H1 (cell line): ENCODE measurements at regions not wholly inside any gene's neighbourhood (a gene's known extent, or its start where the extent isn't known, plus 50 kb on each side); places are given as distances from the start of the nearest gene placed in this dataset.

ENCODE experiments used
- CTCF ChIA-PET: fragments of 300-600 bp; sonication (Branson Sonifier 250); formaldehyde crosslinking; loops from one replicate; lab custom pipeline; 2021; ENCODE audit not compliant: partially characterized antibody; lab: Charles Lee
- POLR2A ChIA-PET: fragments of 300-600 bp; sonication (Branson Sonifier 250); formaldehyde crosslinking; loops from one replicate; lab custom pipeline; 2021; ENCODE audit warnings: inconsistent platforms; ENCODE audit not compliant: partially characterized antibody; lab: Charles Lee
- DNase-seq, 2 experiments: peaks; one replicate each; pipeline versions ENCODE4 v3.0.0 to v3.0.0-alpha.2; 2010 to 2022; ENCODE audit warnings: low spot score in 2 of 2, low read depth in 1 of 2, mixed read lengths in 1 of 2
- FAIRE-seq: peaks from 2 replicates; lab custom pipeline; 2011; peaks lifted over from hg19 to GRCh38; lab: Jason Lieb, UNC
- H2AFZ ChIP-seq: 2 replicates; pipeline ENCODE4 v1.8.1; 2012; ENCODE audit warnings: low read length, inconsistent platforms
- H2AK5ac ChIP-seq: 2 replicates; pipeline ENCODE4 v1.6.1; 2013; ENCODE audit warnings: low read depth, low read length
- H2BK120ac ChIP-seq: replicated peaks from 2 replicates; pipeline ENCODE3; 2013; ENCODE audit warnings: low read depth, low read length, inconsistent platforms
- H2BK12ac ChIP-seq: 2 replicates; pipeline ENCODE4 v1.6.1; 2013; ENCODE audit warnings: low read depth, low read length
- H2BK15ac ChIP-seq: 2 replicates; pipeline ENCODE4 v1.6.1; 2013; ENCODE audit warnings: low read length
- H2BK20ac ChIP-seq: 2 replicates; pipeline ENCODE4 v1.6.1; 2013; ENCODE audit warnings: low read length
- H2BK5ac ChIP-seq: 2 replicates; pipeline ENCODE4 v1.6.1; 2013; ENCODE audit warnings: low read depth, low read length
- H3K14ac ChIP-seq: 2 replicates; pipeline ENCODE4 v1.6.1; 2013; ENCODE audit warnings: inconsistent platforms; ENCODE audit not compliant: insufficient read length
- H3K18ac ChIP-seq: 2 replicates; pipeline ENCODE4 v1.6.1; 2013; ENCODE audit warnings: low read length; ENCODE audit errors: extremely low read depth
- H3K23ac ChIP-seq: 2 replicates; pipeline ENCODE4 v1.6.1; 2013; ENCODE audit warnings: inconsistent platforms; ENCODE audit not compliant: insufficient read length
- H3K23me2 ChIP-seq: 2 replicates; pipeline ENCODE4 v1.6.1; 2013; ENCODE audit warnings: low read depth, low read length
- H3K27ac ChIP-seq: 2 replicates; pipeline ENCODE4 v1.6.1; 2011; ENCODE audit warnings: low read depth, low read length, inconsistent platforms
- H3K27me3 ChIP-seq, 4 experiments: replicated peaks in 1 of 4; 1 replicate in 1 of 4; 2 replicates in 3 of 4; pipeline versions ENCODE4 v1.6.1 to v1.8.1; 2011 to 2013; ENCODE audit warnings: low read length in 3 of 4, mild to moderate bottlenecking in 3 of 4, inconsistent platforms in 2 of 4, mixed read lengths in 2 of 4, moderate library complexity in 1 of 4; ENCODE audit not compliant: control insufficient read depth in 3 of 4, insufficient read depth in 3 of 4; ENCODE audit errors: extremely low read depth in 1 of 4
- H3K36me3 ChIP-seq, 4 experiments: 2 replicates each; pipeline versions ENCODE4 v1.6.1 to v1.8.1; 2011 to 2013; ENCODE audit warnings: mild to moderate bottlenecking in 4 of 4, low read length in 3 of 4, moderate library complexity in 2 of 4, control low read depth in 1 of 4, inconsistent platforms in 1 of 4; ENCODE audit not compliant: insufficient read depth in 4 of 4, control insufficient read depth in 2 of 4
- H3K4ac ChIP-seq: replicated peaks from 2 replicates; pipeline ENCODE3; 2013; ENCODE audit warnings: low read length, low read depth, mixed read lengths, inconsistent platforms; ENCODE audit not compliant: insufficient read length
- H3K4me1 ChIP-seq, 4 experiments: replicated peaks in 1 of 4; 1 replicate in 1 of 4; 2 replicates in 3 of 4; pipeline versions ENCODE4 v1.6.1 to v1.8.1; 2011 to 2013; ENCODE audit warnings: low read length in 3 of 4, inconsistent platforms in 2 of 4, mixed read lengths in 1 of 4; ENCODE audit not compliant: insufficient read depth in 4 of 4, control insufficient read depth in 3 of 4
- H3K4me2 ChIP-seq, 2 experiments: 2 replicates each; pipeline versions ENCODE4 v1.6.1 to v1.8.1; 2011 to 2013; ENCODE audit warnings: low read depth in 2 of 2, low read length in 2 of 2, control low read depth in 1 of 2, inconsistent platforms in 1 of 2, mild to moderate bottlenecking in 1 of 2; ENCODE audit not compliant: insufficient read depth in 1 of 2
- H3K4me3 ChIP-seq, 4 experiments: fragments of 200-600, 300-600 bp in 1 of 4; sonication (generic), shearing (Covaris generic), sonication (Bioruptor Twin) in 1 of 4; 2 replicates each; pipeline versions ENCODE4 v1.5.1 to v1.8.1; 2011 to 2016; ENCODE audit warnings: low read length in 4 of 4, low read depth in 3 of 4, control low read depth in 2 of 4, inconsistent platforms in 2 of 4, mild to moderate bottlenecking in 2 of 4, mixed read lengths in 1 of 4, moderate library complexity in 1 of 4; ENCODE audit not compliant: insufficient read depth in 2 of 4; ENCODE audit errors: extremely low read depth in 1 of 4
- H3K56ac ChIP-seq: replicated peaks from 2 replicates; pipeline ENCODE3; 2013; ENCODE audit warnings: low read depth, mild to moderate bottlenecking, mixed read lengths, low read length, inconsistent platforms; ENCODE audit not compliant: insufficient read length
- H3K79me1 ChIP-seq: 2 replicates; pipeline ENCODE4 v1.6.1; 2013; ENCODE audit warnings: low read depth, low read length, control low read depth
- H3K79me2 ChIP-seq, 2 experiments: 2 replicates each; pipeline versions ENCODE4 v1.6.1 to v1.8.1; 2012 to 2013; ENCODE audit warnings: low read length in 2 of 2, mild to moderate bottlenecking in 2 of 2, inconsistent platforms in 1 of 2; ENCODE audit not compliant: insufficient read depth in 2 of 2, control insufficient read depth in 1 of 2
- H3K9ac ChIP-seq, 4 experiments: replicated peaks in 1 of 4; 1 replicate in 1 of 4; 2 replicates in 3 of 4; pipeline versions ENCODE4 v1.6.1 to v1.8.1; 2011 to 2013; ENCODE audit warnings: low read depth in 3 of 4, low read length in 3 of 4, control low read depth in 2 of 4, mild to moderate bottlenecking in 2 of 4, moderate library complexity in 2 of 4, inconsistent platforms in 1 of 4; ENCODE audit errors: extremely low read depth in 1 of 4
- H3K9me3 ChIP-seq, 2 experiments: 2 replicates each; pipeline versions ENCODE4 v1.6.1 to v1.8.1; 2012 to 2013; ENCODE audit warnings: mild to moderate bottlenecking in 2 of 2, moderate library complexity in 2 of 2, control low read depth in 1 of 2, inconsistent platforms in 1 of 2, low read depth in 1 of 2, low read length in 1 of 2, mixed read lengths in 1 of 2; ENCODE audit not compliant: insufficient read depth in 2 of 2
- H4K20me1 ChIP-seq, 2 experiments: replicated peaks in 1 of 2; 2 replicates each; pipeline versions ENCODE3 to v1.8.1; 2011 to 2013; ENCODE audit warnings: inconsistent platforms in 2 of 2, low read length in 2 of 2, mild to moderate bottlenecking in 1 of 2; ENCODE audit not compliant: insufficient read depth in 2 of 2, control insufficient read depth in 1 of 2
- H4K5ac ChIP-seq: 2 replicates; pipeline ENCODE4 v1.6.1; 2013; ENCODE audit warnings: low read length, low read depth, mixed read lengths, inconsistent platforms; ENCODE audit not compliant: insufficient read length
- H4K8ac ChIP-seq: 2 replicates; pipeline ENCODE4 v1.8.0; 2013; ENCODE audit warnings: mild to moderate bottlenecking, moderate library complexity, low read length, inconsistent platforms; ENCODE audit not compliant: insufficient read depth; ENCODE audit errors: extremely low read depth
- H4K91ac ChIP-seq: replicated peaks from 2 replicates; pipeline ENCODE3; 2013; ENCODE audit warnings: low read length, mixed read lengths, inconsistent platforms; ENCODE audit not compliant: insufficient read length
- JUND ChIP-seq: IDR thresholded peaks from 2 replicates; pipeline ENCODE4 v1.6.1; 2011; ENCODE audit warnings: mild to moderate bottlenecking, improper control_type of control experiment, low read length
- POLR2A ChIP-seq, 2 experiments: IDR thresholded peaks; 1 replicate in 1 of 2; 2 replicates in 1 of 2; pipeline ENCODE4 v1.6.1; 2011; ENCODE audit warnings: low read depth in 2 of 2, low read length in 2 of 2, mild to moderate bottlenecking in 2 of 2; ENCODE audit errors: control extremely low read depth in 1 of 2
- SAP30 ChIP-seq: fragments of 300-600 bp; sonication (generic); IDR thresholded peaks from 2 replicates; pipeline ENCODE4 v1.7.1; 2012; ENCODE audit warnings: low read length, moderate library complexity, mild to moderate bottlenecking, inconsistent platforms; ENCODE audit not compliant: insufficient read depth, insufficient replicate concordance
- YY1 ChIP-seq: IDR thresholded peaks from 2 replicates; pipeline ENCODE4 v1.6.1; 2011; ENCODE audit warnings: low read depth, mild to moderate bottlenecking, low read length
- WGBS, 2 experiments: shearing (Covaris generic) in 1 of 2; methylation state at CpG; one replicate each; pipeline versions ENCODE4 v1.1.6 to v1.1.7; 2013 to 2015; ENCODE audit warnings: low lambda C conversion rate in 2 of 2, mixed read lengths in 2 of 2, inconsistent platforms in 1 of 2, low coverage in 1 of 2, missing lambda C conversion rate in 1 of 2; ENCODE audit not compliant: insufficient replicate concordance in 2 of 2, insufficient coverage in 1 of 2, insufficient read length in 1 of 2; ENCODE audit errors: extremely low coverage in 1 of 2, missing lambda C conversion rate in 1 of 2; 5-methylcytosine and 5-hydroxymethylcytosine counted together
- TF ChIP-seq, protein P1 (sequence below): IDR thresholded peaks from 2 replicates; pipeline ENCODE4 v1.6.1; 2011; ENCODE audit warnings: low read depth, mild to moderate bottlenecking, low read length; ENCODE audit not compliant: insufficient read depth

- Histone ChIP-seq H2BK15ac (no peak overlapping the region), H4K5ac (no peak overlapping the region), H3K56ac (no peak overlapping the region), H3K79me2 (no peaks in the 10 kb centered on the region), H3K23me2 (no peaks in the 10 kb centered on the region), H3K18ac (no peak overlapping the region), H3K4ac (no peak overlapping the region), H2BK12ac (no peak overlapping the region), H3K79me1 (no peaks in the 10 kb centered on the region), H3K4me2 (no peak overlapping the region), H4K20me1 (no peaks in the 10 kb centered on the region), H2BK5ac (no peak overlapping the region), H2AFZ (no peak overlapping the region), H4K91ac (no peak overlapping the region), H3K9ac (no peak overlapping the region), H2BK20ac (no peak overlapping the region), H3K23ac (no peak overlapping the region), H3K36me3 (0 out of 8 replicates have a peak, but pooled peaks cover 0 to 3% (median 0%) of the 10 kb centered on the region in 4 experiments), H3K14ac (no peak overlapping the region), H3K27me3 (no peaks in the 10 kb centered on the region), H4K8ac (no peak overlapping the region), H3K4me3 (no peak overlapping the region), H3K4me1 (peaks cover 0 to 12% (median 6%) of the 10 kb centered on the region in 4 experiments; a peak in 5 of 7 replicates), H2BK120ac (no peak overlapping the region), H3K9me3 (no peaks in the 10 kb centered on the region), H2AK5ac (no peak overlapping the region), H3K27ac (no peak overlapping the region)
- POLR2A ChIA-PET = no interaction called here
- 97% methylated on average over 4 of the region's 4 CpGs; no CpG with 5 or more reads in 1 of the 2 experiments for WGBS, 2 experiments
- FAIRE-seq = no peak
- CTCF ChIA-PET = interaction anchor here (0.6 to 1.4 kb wide), 5 partner anchors 11 to 1025 kb away, joined by 3 to 4 read pairs (median 3); no protein-coding TSS in a partner anchor
- no peak for DNase-seq
- no peak for TF ChIP-seq POLR2A (IDR thresholded peaks at IDR 0.05; ENCODE audit: control extremely low read depth in 1 of 2, low read depth in 2 of 2, low read length in 2 of 2)
- TF ChIP-seq, protein P1, sequence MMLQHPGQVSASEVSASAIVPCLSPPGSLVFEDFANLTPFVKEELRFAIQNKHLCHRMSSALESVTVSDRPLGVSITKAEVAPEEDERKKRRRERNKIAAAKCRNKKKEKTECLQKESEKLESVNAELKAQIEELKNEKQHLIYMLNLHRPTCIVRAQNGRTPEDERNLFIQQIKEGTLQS = no peak
- no peak for TF ChIP-seq SAP30
- TF ChIP-seq YY1 = no peak
- TF ChIP-seq JUND = no peak
- TF ChIP-seq, all 59 proteins: peak for 0
Observed at GRCh38 chr15:62739082-62739481, 303.5 kb upstream of the TPM1 start.
